ENCODE measurements at regions not wholly inside any gene's neighbourhood (a gene's known extent, or its start where the extent isn't known, plus 50 kb on each side); places are given as distances from the start of the nearest gene placed in this dataset.

GRCh38 chr3:105094588-105094987 lies 272.1 kb upstream of the ALCAM start:
- H3K4me1 ChIP-seq (ENCODE audit: low read length), result no peaks in the 10 kb centered on the region
- no peaks in the 10 kb centered on the region for H3K9me3 ChIP-seq (replicated peaks; ENCODE audit: insufficient read depth, low read length)
- no peak overlapping the region for H3K27ac ChIP-seq (ENCODE audit: low read length)
- no peak overlapping the region for H3K4me2 ChIP-seq (ENCODE audit: low read depth, low read length)
- no peaks in the 10 kb centered on the region for H3F3A ChIP-seq (ENCODE audit: insufficient read depth, low read length)
- H3K9ac ChIP-seq (ENCODE audit: low read length), result no peak overlapping the region
- TF ChIP-seq CTCF (IDR thresholded peaks at IDR 0.05; ENCODE audit: low read length) (no peak), EZH2 (optimal IDR thresholded peaks at IDR 0.05; ENCODE audit: low read depth, low read length) (no peak), EZH2phosphoT487 (IDR thresholded peaks at IDR 0.05; ENCODE audit: low read length) (no peak)
- H3K4me3 ChIP-seq (ENCODE audit: low read length), result no peak overlapping the region
- no peaks in the 10 kb centered on the region for H3K9me2 ChIP-seq (replicated peaks; ENCODE audit: insufficient read depth, low read length)
- no peaks in the 10 kb centered on the region for H4K20me1 ChIP-seq (ENCODE audit: insufficient read depth, low read length)
- no peaks in the 10 kb centered on the region for H3K27me3 ChIP-seq (replicated peaks; ENCODE audit: insufficient read depth, low read length)
- H2AFZ ChIP-seq (ENCODE audit: low read length), result no peak overlapping the region
- DNase-seq, result no peak
- no peaks in the 10 kb centered on the region for H3K79me2 ChIP-seq (ENCODE audit: low read length)
- no peaks in the 10 kb centered on the region for H3K36me3 ChIP-seq (replicated peaks; ENCODE audit: insufficient read depth, low read length)

GRCh38 chr3:105096071-105096470 lies 270.6 kb upstream of the ALCAM start:
- H3K4me2 ChIP-seq (ENCODE audit: low read depth, low read length), result no peak overlapping the region
- TF ChIP-seq CTCF (IDR thresholded peaks at IDR 0.05; ENCODE audit: low read length) (no peak), EZH2 (optimal IDR thresholded peaks at IDR 0.05; ENCODE audit: low read depth, low read length) (no peak), EZH2phosphoT487 (IDR thresholded peaks at IDR 0.05; ENCODE audit: low read length) (no peak)
- no peak overlapping the region for H3K9ac ChIP-seq (ENCODE audit: low read length)
- no peaks in the 10 kb centered on the region for H3F3A ChIP-seq (ENCODE audit: insufficient read depth, low read length)
- no peaks in the 10 kb centered on the region for H4K20me1 ChIP-seq (ENCODE audit: insufficient read depth, low read length)
- H3K4me3 ChIP-seq (ENCODE audit: low read length), result no peak overlapping the region
- H3K36me3 ChIP-seq (replicated peaks; ENCODE audit: insufficient read depth, low read length), result no peaks in the 10 kb centered on the region
- H3K27me3 ChIP-seq (replicated peaks; ENCODE audit: insufficient read depth, low read length), result no peaks in the 10 kb centered on the region
- H3K79me2 ChIP-seq (ENCODE audit: low read length), result no peaks in the 10 kb centered on the region
- no peaks in the 10 kb centered on the region for H3K9me3 ChIP-seq (replicated peaks; ENCODE audit: insufficient read depth, low read length)
- H3K4me1 ChIP-seq (ENCODE audit: low read length), result peaks cover 9% of the 10 kb centered on the region
- DNase-seq, result no peak
- no peak overlapping the region for H2AFZ ChIP-seq (ENCODE audit: low read length)
- H3K27ac ChIP-seq (ENCODE audit: low read length), result no peak overlapping the region
- no peaks in the 10 kb centered on the region for H3K9me2 ChIP-seq (replicated peaks; ENCODE audit: insufficient read depth, low read length)

GRCh38 chr3:105101603-105102002 lies 265.1 kb upstream of the ALCAM start:
- TF ChIP-seq CTCF (IDR thresholded peaks at IDR 0.05; ENCODE audit: low read length), result no peak
- TF ChIP-seq EZH2 (optimal IDR thresholded peaks at IDR 0.05; ENCODE audit: low read depth, low read length), result no peak
- TF ChIP-seq EZH2phosphoT487 (IDR thresholded peaks at IDR 0.05; ENCODE audit: low read length), result no peak
- Histone ChIP-seq H3K79me2 (ENCODE audit: low read length) (no peaks in the 10 kb centered on the region), H2AFZ (ENCODE audit: low read length) (no peak overlapping the region), H3F3A (ENCODE audit: insufficient read depth, low read length) (no peaks in the 10 kb centered on the region), H3K9ac (ENCODE audit: low read length) (no peak overlapping the region), H3K27ac (ENCODE audit: low read length) (no peak overlapping the region), H3K4me2 (ENCODE audit: low read depth, low read length) (no peak overlapping the region), H3K9me3 (replicated peaks; ENCODE audit: insufficient read depth, low read length) (no peaks in the 10 kb centered on the region), H3K4me3 (ENCODE audit: low read length) (no peak overlapping the region), H3K27me3 (replicated peaks; ENCODE audit: insufficient read depth, low read length) (no peaks in the 10 kb centered on the region), H3K4me1 (ENCODE audit: low read length) (peaks cover 9% of the 10 kb centered on the region), H3K9me2 (replicated peaks; ENCODE audit: insufficient read depth, low read length) (no peaks in the 10 kb centered on the region), H3K36me3 (replicated peaks; ENCODE audit: insufficient read depth, low read length) (no peaks in the 10 kb centered on the region), H4K20me1 (ENCODE audit: insufficient read depth, low read length) (no peaks in the 10 kb centered on the region)
- DNase-seq, result no peak

All from MM.1S (cell line).